Prostate gland (tissue), 2 donors: ENCODE measurements at regions not wholly inside any gene's neighbourhood (a gene's known extent, or its start where the extent isn't known, plus 50 kb on each side); places are given as distances from the start of the nearest gene placed in this dataset.

Source experiments
- DNase-seq: peaks from one replicate; pipeline ENCODE4 v3.0.0-alpha.2; 2019; ENCODE audit warnings: low spot score
- H3K27ac ChIP-seq, 2 donors: fragments of 200-600 bp; sonication (generic); 2 replicates each; pipeline ENCODE4 v1.5.1; 2017 to 2019
- H3K27me3 ChIP-seq: fragments of 200-600 bp; sonication (generic); replicated peaks from 2 replicates; pipeline ENCODE4 v1.5.1; 2019; ENCODE audit not compliant: insufficient read depth
- H3K36me3 ChIP-seq, 2 donors: fragments of 200-600 bp; sonication (generic); 1 replicate in 1 of 2; 2 replicates in 1 of 2; pipeline versions ENCODE4 v1.5.1 to v1.8.1; 2017 to 2019
- H3K4me1 ChIP-seq: fragments of 200-600 bp; sonication (generic); replicated peaks from 2 replicates; pipeline ENCODE4 v1.5.1; 2019
- H3K4me3 ChIP-seq, 2 donors: fragments of 200-600 bp; sonication (generic); 2 replicates each; pipeline ENCODE4 v1.5.1; 2017 to 2019
- H3K9me3 ChIP-seq: fragments of 200-600 bp; sonication (generic); 2 replicates; pipeline ENCODE4 v1.5.1; 2017
- POLR2A ChIP-seq: fragments of 450-650 bp; IDR thresholded peaks from one replicate; pipeline ENCODE4 v1.6.1; 2016; ENCODE audit warnings: antibody characterized with exemption, mild to moderate bottlenecking
- POLR2AphosphoS5 ChIP-seq: sonication (generic); formaldehyde crosslinking; IDR thresholded peaks from one replicate; pipeline ENCODE4 v1.6.1; 2017; ENCODE audit warnings: antibody characterized with exemption
- WGBS: methylation state at CpG from one replicate; pipeline ENCODE4 v1.1.5; 2018; 5-methylcytosine and 5-hydroxymethylcytosine counted together
- intact Hi-C: fragments of 100-400 bp; cut with DNase I; formaldehyde crosslinking; loops from one replicate; pipeline ENCODE4 v1.14.2; 2022
- TF ChIP-seq, protein P1 (sequence below), 4 experiments: fragments of 200-600 bp in 2 of 4; fragments of 450-650 bp in 2 of 4; sonication (generic) in 2 of 4; IDR thresholded peaks; 1 replicate in 3 of 4; 2 replicates in 1 of 4; pipeline ENCODE4 v1.5.1; 2016 to 2019; ENCODE audit warnings: antibody characterized with exemption in 4 of 4, mild to moderate bottlenecking in 2 of 4, moderate library complexity in 2 of 4

DNA sequence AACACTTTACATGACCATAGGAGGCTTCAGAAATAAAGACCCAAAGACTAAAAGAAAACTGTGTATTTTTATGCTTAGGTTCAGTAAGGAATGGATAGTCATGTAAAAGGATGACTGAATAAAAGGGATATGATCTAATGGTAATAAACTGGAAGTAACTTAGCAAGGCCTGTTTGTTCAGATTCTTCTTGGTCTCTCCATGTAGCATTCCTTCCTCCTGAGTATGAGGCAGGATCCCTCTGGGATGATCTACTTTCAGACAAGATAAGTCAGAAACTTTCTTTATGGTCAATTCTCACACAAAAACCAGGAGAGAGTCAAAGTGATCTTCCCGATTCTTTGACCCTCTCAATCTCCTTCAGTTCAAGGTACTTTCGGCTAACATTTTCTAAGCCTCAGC lies 340.8 kb upstream of the DCBLD2 start:
- WGBS = 88% methylated on average over 2 of the region's 2 CpGs
- no peaks in the 10 kb centered on the region for H3K36me3 ChIP-seq
- no peak for TF ChIP-seq POLR2A
- TF ChIP-seq, protein P1, sequence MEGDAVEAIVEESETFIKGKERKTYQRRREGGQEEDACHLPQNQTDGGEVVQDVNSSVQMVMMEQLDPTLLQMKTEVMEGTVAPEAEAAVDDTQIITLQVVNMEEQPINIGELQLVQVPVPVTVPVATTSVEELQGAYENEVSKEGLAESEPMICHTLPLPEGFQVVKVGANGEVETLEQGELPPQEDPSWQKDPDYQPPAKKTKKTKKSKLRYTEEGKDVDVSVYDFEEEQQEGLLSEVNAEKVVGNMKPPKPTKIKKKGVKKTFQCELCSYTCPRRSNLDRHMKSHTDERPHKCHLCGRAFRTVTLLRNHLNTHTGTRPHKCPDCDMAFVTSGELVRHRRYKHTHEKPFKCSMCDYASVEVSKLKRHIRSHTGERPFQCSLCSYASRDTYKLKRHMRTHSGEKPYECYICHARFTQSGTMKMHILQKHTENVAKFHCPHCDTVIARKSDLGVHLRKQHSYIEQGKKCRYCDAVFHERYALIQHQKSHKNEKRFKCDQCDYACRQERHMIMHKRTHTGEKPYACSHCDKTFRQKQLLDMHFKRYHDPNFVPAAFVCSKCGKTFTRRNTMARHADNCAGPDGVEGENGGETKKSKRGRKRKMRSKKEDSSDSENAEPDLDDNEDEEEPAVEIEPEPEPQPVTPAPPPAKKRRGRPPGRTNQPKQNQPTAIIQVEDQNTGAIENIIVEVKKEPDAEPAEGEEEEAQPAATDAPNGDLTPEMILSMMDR (IDR thresholded peaks at IDR 0.05) = no peak
- no peak for TF ChIP-seq POLR2AphosphoS5
- no peaks in the 10 kb centered on the region for H3K27me3 ChIP-seq
- intact Hi-C loops = no loop called here
- no peak overlapping the region for H3K27ac ChIP-seq
- H3K4me3 ChIP-seq = no peak overlapping the region
- no peak for DNase-seq
- no peaks in the 10 kb centered on the region for H3K9me3 ChIP-seq
- no peaks in the 10 kb centered on the region for H3K4me1 ChIP-seq

DNA sequence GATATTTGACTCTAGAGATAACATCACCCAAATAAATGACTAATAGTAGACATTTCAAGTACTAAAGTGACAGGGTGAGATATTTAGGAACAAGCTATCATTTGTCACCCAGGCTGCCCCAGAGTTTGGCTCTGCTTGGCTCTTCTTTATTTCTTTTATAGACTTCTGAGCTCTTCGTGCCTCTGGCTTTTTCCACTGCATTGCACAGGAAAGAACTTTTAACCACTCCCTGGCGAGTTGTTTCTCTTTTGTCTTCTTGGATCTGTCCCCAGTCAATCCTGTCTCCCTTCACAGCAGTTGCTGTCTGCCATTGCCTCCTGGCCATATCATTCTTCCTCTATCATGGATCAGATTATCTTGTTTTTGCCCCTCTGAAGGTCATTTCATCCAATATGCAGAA lies 339.2 kb upstream of the DCBLD2 start:
- H3K4me3 ChIP-seq = no peak overlapping the region
- no peaks in the 10 kb centered on the region for H3K36me3 ChIP-seq
- no peak for DNase-seq
- 4% methylated on average over 2 of the region's 2 CpGs for WGBS
- no peaks in the 10 kb centered on the region for H3K27me3 ChIP-seq
- intact Hi-C loops = no loop called here
- no peaks in the 10 kb centered on the region for H3K4me1 ChIP-seq
- no peak overlapping the region for H3K27ac ChIP-seq
- H3K9me3 ChIP-seq = no peaks in the 10 kb centered on the region
- TF ChIP-seq POLR2A = no peak
- TF ChIP-seq, protein P1 (IDR thresholded peaks at IDR 0.05) = no peak
- TF ChIP-seq POLR2AphosphoS5 = no peak

DNA sequence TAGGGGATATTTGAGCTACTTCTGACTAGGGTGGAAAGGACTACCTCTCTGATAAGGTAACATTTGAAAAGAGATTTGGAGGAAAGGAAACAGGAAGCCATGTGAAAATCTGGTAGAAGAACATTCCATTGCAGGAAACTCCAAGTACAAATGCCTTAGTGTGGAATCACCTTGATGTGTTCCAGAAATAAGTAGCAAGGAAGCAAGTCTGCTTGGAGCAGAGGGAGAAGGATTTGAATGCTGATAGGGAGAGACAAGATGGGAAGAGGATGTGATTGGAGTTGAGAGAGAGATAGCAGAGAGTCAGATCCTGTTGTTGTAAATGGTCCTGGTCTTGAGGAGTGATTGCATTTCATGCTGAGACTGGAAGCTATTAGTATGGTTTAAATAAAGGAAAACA lies 335.1 kb upstream of the DCBLD2 start:
- TF ChIP-seq, protein P1 (IDR thresholded peaks at IDR 0.05) = no peak
- no peak for TF ChIP-seq POLR2A
- no peaks in the 10 kb centered on the region for H3K4me1 ChIP-seq
- H3K36me3 ChIP-seq = no peaks in the 10 kb centered on the region
- intact Hi-C loops = no loop called here
- H3K4me3 ChIP-seq = no peak overlapping the region
- H3K9me3 ChIP-seq = no peaks in the 10 kb centered on the region
- no peak overlapping the region for H3K27ac ChIP-seq
- no peaks in the 10 kb centered on the region for H3K27me3 ChIP-seq
- no peak for DNase-seq

DNA sequence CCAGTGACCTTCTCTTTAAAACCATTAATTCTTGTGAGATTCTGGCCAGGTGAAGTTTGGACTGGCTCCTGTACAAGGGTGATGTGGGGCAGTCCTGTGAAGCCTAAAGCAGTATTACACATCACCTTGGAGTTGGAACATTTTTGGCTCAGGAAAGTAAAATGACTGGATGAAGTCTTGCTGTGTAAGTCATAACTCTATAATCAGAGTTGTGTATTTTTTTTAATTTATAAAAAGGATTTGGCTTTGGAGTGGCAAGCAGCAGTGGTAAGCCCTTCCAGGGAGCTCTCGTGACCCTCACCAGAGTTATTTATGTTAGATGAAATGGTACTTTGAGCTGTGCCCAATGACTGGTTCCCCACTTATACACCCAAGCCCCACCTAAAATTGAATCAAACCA lies 331.2 kb upstream of the DCBLD2 start:
- H3K36me3 ChIP-seq = no peaks in the 10 kb centered on the region
- DNase-seq = no peak
- TF ChIP-seq POLR2A = no peak
- TF ChIP-seq, protein P1 (IDR thresholded peaks at IDR 0.05) = no peak
- no peak for TF ChIP-seq POLR2AphosphoS5
- intact Hi-C loops = no loop called here
- no peaks in the 10 kb centered on the region for H3K9me3 ChIP-seq
- H3K4me3 ChIP-seq = no peak overlapping the region
- no peak overlapping the region for H3K27ac ChIP-seq
- no peaks in the 10 kb centered on the region for H3K4me1 ChIP-seq
- no peaks in the 10 kb centered on the region for H3K27me3 ChIP-seq
- WGBS = 77% methylated on average over 1 of the region's 1 CpG

DNA sequence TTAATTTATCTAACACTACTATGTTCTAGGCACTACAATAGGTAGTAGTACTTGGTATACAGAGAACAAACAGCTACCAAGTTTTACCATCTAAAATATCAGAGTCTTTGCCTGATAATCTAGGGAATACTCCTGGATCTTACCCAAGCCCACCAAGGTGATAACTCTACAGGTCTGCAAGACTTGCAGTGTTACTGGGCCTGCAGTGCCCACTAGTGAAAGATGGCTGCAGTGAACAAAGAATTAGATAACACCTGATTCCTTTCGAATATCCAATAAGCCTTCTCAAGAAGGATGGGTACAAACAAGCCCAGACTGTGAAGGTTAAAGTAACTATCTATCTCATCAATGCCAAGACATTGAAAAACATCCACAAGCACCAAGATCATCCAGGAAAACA lies 317.0 kb upstream of the DCBLD2 start:
- no peaks in the 10 kb centered on the region for H3K27me3 ChIP-seq
- intact Hi-C loops = no loop called here
- 96% methylated on average over 1 of the region's 1 CpG for WGBS
- H3K9me3 ChIP-seq = no peaks in the 10 kb centered on the region
- DNase-seq = no peak
- no peaks in the 10 kb centered on the region for H3K4me1 ChIP-seq
- TF ChIP-seq, protein P1 (IDR thresholded peaks at IDR 0.05) = no peak
- no peak overlapping the region for H3K4me3 ChIP-seq
- H3K27ac ChIP-seq = no peak overlapping the region
- H3K36me3 ChIP-seq = no peaks in the 10 kb centered on the region
